GM12874 (cell line): ENCODE measurements at regions not wholly inside any gene's neighbourhood (a gene's known extent, or its start where the extent isn't known, plus 50 kb on each side); places are given as distances from the start of the nearest gene placed in this dataset.

Experiments used
- CTCF ChIP-seq: IDR thresholded peaks from 2 replicates; pipeline ENCODE4 v1.5.1; 2011; ENCODE audit warnings: low read depth, mild to moderate bottlenecking, control low read depth, low read length, moderate library complexity; ENCODE audit not compliant: insufficient read depth

DNA sequence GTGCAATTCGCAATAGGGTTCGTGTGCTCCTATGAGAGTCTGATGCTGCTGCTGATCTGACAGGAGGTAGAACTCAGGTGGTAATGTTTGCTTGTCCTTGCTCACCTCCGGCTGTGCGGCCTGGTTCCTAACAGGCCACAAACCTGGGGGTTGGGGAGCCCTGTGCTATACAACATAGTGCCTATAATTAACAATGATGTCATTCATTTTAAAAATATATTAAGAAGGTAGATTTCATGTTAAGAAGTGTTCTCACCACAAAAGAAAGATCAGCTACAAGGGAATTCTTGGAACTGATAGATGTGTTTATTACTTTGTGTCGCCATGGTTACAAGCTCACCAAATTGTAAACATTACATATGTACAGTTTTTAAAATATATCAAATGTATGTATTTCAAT is 200.5 kb downstream of the GRB14 start:
- TF ChIP-seq CTCF: no peak

DNA sequence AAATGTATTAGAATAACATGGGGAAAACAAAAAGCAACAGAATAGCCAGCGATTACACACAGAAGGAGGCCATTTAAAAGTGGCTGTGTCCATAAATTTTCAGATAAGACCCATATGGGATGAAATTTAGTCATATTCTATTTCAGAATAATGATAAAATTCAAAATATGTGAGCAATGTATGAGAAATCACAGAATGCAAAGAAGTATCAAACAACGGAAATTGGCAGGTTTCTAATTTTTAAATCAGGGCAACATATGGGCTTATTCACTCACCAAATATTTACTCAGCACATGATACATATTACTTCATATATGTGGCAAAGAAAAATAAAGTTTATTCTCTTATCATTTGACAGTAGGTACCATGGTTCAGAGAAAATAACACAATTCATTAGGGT is 208.5 kb downstream of the GRB14 start:
- TF ChIP-seq CTCF: no peak

DNA sequence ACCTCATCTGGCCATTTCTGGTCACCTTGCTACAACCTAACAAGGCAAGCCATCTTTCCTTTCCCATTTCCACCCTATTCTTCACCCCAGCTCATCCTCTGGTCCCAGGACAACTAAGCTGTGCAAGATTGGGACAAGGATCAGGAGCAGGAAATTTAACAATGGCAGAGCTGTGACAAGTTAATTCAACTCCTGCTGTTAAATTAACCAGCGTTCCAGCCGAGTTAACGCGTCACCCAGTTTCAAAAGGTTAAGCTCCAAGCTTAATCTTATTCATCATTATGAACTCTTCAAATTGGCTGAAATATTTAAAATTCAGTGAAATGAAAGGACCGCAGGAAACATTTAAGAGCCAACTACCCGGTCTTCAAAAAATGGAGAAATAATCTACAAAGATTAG is 231.9 kb downstream of the GRB14 start:
- TF ChIP-seq CTCF: no peak

GRCh38 chr2:164388511-164388910 is 232.8 kb downstream of the GRB14 start:
- TF ChIP-seq CTCF: no peak

DNA sequence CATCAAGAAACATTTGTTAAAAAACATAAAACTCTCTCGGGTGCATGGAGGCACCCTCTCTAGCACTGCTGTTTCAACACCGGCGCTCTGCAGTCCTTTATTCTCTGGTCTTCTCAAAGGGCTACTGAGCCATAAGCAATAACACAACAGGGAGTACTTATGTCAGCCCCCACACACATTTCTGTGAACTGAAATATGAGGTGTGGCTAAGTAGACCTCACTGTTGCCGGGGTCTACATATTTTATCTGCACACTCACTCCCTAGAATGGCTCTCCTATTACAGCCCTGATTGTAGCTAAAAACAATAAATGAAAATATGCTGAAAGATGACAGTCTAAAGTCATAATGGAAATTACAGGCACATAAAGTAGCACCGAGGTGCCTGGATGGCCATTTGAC is 235.1 kb downstream of the GRB14 start:
- TF ChIP-seq CTCF: no peak

- TF ChIP-seq CTCF: no peak
Measured at GRCh38 chr2:164384434-164384833, 236.8 kb downstream of the GRB14 start.

GRCh38 chr2:164371916-164372315 is 249.4 kb downstream of the GRB14 start:
- TF ChIP-seq CTCF: no peak

DNA sequence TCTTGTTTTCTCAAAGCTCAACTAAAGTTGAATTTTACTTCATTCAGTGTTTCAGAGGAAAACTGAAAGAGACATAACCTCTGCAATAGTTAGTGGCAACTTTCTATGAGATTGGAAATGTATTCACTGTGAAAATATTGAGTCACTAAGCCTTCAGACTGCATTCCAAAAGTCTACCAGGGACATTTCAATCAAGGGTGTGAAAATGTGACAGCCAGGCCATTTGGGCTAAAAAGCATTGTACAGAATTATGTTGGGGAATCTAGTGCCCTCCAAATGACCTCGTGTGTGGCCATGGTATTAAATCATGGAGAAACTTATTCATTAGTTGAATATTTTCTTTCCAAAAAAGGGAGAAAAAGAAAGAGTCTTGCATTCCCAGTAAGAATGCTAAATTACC is 251.9 kb downstream of the GRB14 start:
- TF ChIP-seq CTCF: no peak
